HG03095 (cell line): ENCODE measurements at regions not wholly inside any gene's neighbourhood (a gene's known extent, or its start where the extent isn't known, plus 50 kb on each side); places are given as distances from the start of the nearest gene placed in this dataset.
"Not testable (repeated sequence)": the region's sequence is repeated elsewhere in the genome, so short reads cannot be mapped to it uniquely, and the experiment has no call there.

ENCODE experiments used
- ATAC-seq: cut with Tn5 transposase; IDR thresholded peaks from one replicate; pipeline ENCODE4 v1.9.1; 2021; ENCODE audit warnings: moderate library complexity; ENCODE audit not compliant: unreplicated experiment

GRCh38 chr18:5024741-5025140 is 172.3 kb downstream of the AKAIN1 start:
- no peak for ATAC-seq

- ATAC-seq, result no peak
Observed at GRCh38 chr18:5021558-5021957, 175.5 kb downstream of the AKAIN1 start.

DNA sequence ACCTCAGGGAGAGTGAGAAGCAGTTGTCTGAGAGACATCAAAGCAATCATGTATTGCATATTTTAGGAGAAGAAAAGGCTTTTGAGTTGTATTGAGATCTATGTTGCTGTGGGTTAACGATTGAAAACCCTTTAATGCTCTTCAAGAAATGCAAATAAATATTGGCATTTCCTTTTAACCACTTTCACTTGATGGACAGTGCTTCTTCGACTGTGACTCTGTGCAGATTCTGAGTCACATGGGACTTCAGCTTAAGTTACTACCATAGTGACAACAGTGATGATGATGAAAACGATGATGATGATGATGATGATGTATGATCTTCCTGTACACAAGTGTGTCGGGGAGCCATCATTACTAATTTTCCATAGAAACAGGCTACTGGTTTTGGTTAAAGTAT is 181.8 kb downstream of the AKAIN1 start:
- ATAC-seq, result no peak

DNA sequence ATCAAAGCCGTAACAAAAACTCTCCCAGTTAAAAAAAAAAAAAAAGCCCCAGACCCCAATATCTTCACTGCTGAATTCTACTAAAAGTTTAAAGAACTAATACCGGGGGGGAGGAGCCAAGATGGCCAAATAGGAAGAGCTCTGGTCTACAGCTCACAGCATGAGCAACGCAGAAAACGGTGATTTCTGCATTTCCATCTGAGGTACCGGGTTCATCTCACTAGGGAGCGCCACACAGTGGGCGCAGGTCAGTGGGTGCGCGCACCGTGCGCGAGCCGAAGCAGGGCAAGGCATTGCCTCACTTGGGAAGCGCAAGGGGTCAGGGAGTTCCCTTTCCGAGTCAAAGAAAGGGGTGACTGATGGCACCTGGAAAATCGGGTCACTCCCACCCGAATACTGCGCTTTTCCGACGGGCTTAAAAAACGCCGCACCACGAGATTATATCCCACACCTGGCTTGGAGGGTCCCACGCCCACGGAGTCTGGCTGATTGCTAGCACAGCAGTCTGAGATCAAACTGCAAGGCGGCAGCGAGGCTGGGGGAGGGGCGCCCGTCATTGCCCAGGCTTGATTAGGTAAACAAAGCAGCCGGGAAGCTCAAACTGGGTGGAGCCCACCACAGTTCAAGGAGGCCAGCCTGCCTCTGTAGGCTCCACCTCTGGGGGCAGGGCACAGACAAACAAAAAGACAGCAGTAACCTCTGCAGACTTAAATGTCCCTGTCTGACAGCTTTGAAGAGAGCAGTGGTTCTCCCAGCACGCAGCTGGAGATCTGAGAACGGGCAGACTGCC is 192.8 kb downstream of the AKAIN1 start:
- ATAC-seq, result not testable (repeated sequence)

DNA sequence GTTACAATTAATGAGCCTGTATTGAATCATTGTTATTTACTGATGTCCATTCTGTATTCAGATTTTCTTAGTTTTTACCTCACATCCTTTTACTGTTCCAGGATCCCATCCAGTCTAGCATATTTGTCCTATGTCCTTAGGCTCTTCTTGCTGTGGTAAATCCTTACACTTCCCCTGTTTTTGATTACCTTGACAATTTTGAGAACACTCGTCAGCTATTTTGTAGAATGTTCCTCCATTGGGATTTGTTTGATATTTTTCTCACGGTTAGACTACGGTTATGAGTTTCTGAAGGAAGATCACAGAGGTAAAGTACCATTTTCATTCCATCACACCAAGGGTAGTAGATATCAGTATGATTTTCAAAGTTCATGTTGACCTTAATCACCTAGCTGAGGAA is 202.3 kb downstream of the AKAIN1 start:
- no peak for ATAC-seq

- no peak for ATAC-seq
Observed at GRCh38 chr18:4987452-4988405, 209.3 kb downstream of the AKAIN1 start.

GRCh38 chr18:4986677-4987076 is 210.4 kb downstream of the AKAIN1 start:
- ATAC-seq, result no peak

DNA sequence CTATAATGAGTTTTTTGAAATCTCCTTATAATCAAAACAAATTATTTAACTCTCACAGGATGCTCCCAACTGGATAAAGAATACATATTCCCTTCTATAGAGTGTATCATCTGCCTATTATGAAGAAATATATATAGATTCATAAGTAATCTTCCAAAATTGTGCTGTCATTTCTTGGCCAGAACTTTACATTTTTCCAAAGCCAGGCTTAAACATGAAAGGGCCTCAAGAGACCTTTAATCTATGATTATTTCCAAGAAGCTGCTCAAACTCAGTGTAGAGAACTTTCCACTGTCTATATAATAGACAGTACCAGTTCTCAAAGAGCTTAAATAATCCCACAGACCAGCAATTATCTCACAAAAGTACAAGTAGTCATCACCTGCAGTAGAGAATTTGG is 211.0 kb downstream of the AKAIN1 start:
- ATAC-seq, result no peak

DNA sequence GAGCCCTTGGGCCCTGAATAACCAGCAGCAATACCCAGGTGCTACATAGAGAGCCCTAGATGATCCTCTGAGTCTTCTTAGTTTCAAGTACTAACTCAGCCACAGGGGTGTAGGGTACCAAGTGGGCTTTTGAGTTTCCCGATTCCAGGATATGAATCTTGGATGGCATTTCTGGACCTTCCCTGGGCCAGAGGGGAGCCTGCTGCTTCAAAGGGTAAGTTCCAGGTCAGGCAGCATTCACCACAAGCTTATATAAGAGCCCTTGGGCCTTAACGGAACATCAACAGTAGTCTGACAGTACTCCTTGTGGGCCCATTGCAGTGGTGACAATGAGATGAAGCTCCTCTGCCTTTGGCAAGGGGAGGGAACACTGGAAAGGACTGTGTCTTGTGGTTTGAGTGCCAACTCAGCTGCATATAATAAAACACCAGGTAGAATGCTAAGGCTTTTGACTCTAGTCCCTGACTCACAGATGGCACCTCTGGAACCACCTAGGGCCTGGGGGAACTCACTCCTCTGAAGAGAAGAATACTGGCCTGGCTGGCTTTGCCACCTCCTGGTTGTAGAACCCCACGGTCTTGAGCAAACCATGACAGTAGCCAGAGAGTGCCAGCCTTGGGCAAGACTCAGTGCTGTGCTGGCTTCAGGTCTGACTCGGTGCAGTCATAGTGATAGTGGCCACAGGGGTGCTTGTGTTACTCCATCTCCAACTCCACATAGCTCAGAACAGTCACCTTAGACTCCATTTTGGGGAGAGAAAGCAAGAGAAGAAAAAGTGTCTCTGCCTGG is 235.7 kb downstream of the AKAIN1 start:
- no peak for ATAC-seq

DNA sequence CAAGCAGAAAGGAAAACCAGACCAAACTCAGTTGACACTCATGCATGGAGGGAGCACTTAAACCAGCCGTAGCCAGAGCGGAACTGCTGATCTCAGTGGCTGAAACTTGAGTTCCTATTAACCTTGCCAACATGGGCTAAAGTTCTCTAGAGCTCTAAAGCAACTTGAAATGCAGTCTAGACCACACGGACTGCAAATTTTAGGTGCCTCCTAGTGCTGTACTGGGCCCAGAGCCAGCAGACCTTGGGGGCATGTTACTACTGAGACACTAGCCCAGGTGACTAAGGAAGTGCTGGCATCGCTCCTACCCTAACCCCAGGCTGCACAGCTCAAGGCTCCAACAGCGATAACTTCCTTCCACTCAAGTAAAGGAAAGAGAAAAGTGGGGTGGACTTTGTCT is 236.5 kb downstream of the AKAIN1 start:
- no peak for ATAC-seq

DNA sequence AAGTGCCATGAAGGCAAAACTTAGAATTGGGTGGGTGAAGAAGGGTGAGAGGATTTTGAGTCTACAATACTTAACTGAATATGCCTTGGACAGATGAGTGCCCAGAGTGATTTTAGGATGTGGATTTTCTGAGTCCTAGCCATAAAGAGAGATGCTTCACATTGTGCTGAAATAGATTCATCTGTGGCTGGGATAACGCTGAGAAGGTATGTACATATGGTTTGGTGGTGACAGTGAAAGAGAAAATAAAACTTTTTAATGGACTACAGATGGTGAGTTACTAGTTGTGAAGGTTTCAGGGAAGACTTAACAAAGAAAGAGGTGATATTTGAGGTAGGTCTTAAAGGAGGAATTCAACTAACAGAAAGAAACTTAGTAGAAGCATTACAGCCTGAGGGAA is 265.8 kb downstream of the AKAIN1 start:
- no peak for ATAC-seq

DNA sequence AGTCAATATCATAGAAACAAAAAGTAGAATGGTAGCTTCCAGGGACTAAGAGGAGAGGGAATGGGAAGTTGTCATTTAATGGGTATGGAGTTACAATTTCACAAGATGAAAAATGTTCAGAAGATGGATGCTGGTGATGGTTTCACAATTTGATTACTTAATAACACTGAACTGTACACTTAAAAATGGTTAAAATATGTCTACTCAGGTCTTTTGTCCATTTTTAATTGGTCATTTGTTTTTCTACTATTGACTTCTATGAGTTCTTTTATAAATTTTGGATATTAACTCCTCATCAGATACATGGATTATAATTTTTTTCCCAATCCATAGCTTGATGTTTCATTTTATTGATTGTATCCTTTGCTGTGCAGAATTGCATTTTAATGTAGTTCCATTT is 275.5 kb downstream of the AKAIN1 start:
- no peak for ATAC-seq

GRCh38 chr18:4917509-4917908 is 279.5 kb downstream of the AKAIN1 start:
- not testable (repeated sequence) for ATAC-seq

DNA sequence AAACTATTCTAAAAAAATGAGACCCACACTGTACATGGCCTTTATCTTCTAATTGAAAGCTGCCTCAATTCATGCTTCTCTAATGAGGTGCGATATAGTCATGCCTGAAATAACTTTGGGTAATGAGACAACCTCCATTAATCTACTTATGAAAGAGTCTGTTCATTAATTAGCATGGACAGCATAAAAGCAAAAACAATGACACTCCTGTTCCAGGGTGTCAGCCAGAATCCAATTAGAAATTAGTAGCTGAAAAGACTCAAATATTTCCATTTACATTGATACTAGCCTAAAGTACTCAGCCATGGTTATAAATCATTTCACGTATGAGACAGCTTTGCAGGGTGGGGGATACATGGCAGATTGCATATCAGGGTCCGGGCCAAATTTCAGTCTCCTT is 288.7 kb downstream of the AKAIN1 start:
- ATAC-seq, result no peak

DNA sequence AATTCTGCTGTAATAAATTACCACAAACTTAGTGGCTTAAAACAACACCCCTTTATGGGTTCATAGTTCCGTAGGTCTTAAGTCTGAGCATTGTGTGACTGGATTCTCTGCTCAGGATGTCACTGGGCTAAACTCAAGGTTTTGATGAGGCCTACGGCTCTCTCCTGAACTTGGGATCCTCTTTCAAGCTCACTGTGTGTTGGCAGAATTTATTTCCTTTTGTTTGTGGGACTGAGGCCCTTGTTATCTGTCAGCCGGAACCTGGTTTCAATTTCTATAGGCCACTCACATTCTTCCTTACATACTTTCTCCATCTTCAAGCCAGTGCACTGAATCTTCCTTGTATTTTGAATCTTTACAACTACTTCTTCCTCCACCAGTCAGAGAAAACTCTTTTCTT is 290.2 kb downstream of the AKAIN1 start:
- ATAC-seq, result no peak

- ATAC-seq, result no peak
Observed at GRCh38 chr18:4888251-4889040, 308.6 kb downstream of the AKAIN1 start.

GRCh38 chr18:4878480-4878879 is 318.6 kb downstream of the AKAIN1 start:
- ATAC-seq, result no peak

DNA sequence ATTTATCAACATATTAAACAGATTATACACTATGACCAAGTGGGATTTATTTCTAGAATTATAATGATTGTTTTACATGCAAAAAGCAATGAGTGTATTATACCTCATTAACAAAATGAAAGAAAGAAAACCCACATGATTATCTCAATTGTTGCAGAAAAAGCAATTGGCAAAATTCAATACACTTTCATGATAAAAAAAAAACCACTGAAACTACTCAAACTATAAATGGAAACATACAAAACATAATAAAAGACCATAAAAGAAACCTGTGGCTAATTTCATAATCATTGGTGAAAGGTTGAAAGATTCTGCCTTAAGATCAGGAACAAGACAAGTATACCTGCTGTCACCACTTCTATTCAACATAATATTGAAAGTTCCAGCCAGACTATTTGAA is 325.9 kb downstream of the AKAIN1 start:
- ATAC-seq, result no peak

DNA sequence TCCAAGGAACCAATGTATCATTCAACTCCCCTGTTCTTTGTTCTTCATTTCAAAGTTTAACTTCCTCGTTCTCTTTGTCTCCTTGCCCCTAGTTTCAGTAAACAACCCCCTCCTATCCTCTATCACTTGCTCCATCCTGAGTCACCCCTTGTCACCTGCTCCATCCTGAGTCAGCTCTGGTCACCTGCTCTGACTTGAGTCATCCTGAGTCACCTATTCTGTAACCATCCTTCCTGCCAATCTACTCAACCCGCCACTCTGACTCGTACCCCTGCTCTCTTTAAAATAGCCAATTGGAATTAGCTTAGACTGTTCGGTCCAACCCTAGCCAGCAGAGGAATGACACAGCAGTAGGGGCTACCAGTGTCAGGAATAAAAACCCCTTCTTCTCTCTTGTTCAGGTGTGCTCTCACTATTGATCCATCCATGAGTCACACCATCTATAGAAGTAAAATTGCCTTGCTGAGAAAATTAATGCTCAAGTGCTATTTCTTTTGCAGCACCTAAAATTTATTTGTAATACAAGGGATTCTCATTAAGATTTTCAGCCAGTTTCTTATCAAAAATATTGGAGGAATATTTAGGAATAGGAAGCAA is 326.8 kb downstream of the AKAIN1 start:
- ATAC-seq, result no peak

GRCh38 chr18:4869155-4869554 is 327.9 kb downstream of the AKAIN1 start:
- no peak for ATAC-seq
